ENCODE measurements at regions not wholly inside any gene's neighbourhood (a gene's known extent, or its start where the extent isn't known, plus 50 kb on each side); places are given as distances from the start of the nearest gene placed in this dataset.

DNA sequence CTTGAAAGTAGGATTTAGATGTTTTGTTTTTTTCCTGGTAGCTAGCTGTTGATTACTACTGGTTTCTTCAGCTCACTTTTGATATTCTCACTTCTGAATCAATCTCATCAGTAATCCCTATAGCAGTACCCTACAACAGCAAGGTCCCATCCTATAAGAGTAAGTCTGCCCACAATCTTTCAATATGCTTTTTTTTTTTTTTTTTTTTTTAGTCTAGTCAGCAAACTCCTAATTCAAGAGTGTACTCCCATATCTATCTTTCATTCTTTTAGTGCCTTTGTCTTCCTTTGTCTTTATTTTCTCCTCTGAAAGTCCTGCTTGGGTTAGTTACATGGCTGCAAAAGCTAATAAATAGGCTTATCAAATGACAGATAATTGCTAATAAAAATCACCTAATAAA lies 362.4 kb upstream of the RIOK2 start:
- H3K56ac ChIP-seq (replicated peaks; ENCODE audit: insufficient read length, low read depth, low read length): no peak overlapping the region
- H3K27me3 ChIP-seq (replicated peaks in 1 of 4; ENCODE audit: control insufficient read depth in 3 of 4, extremely low read depth in 1 of 4, insufficient read depth in 3 of 4, low read length in 3 of 4): no peaks in the 10 kb centered on the region
- no peaks in the 10 kb centered on the region; a peak in 1 of 8 replicates for H3K36me3 ChIP-seq (ENCODE audit: control insufficient read depth in 2 of 4, insufficient read depth in 4 of 4, low read length in 3 of 4)
- H3K79me2 ChIP-seq (ENCODE audit: control insufficient read depth in 1 of 2, insufficient read depth in 2 of 2, low read length in 2 of 2): no peaks in the 10 kb centered on the region
- H3K23me2 ChIP-seq (ENCODE audit: low read depth, low read length): no peaks in the 10 kb centered on the region
- H3K4me1 ChIP-seq (replicated peaks in 1 of 4; ENCODE audit: control insufficient read depth in 3 of 4, insufficient read depth in 4 of 4, low read length in 3 of 4): peaks cover 0 to 3% (median under 1%) of the 10 kb centered on the region in 4 experiments; a peak in 3 of 7 replicates
- H3K9ac ChIP-seq (replicated peaks in 1 of 4; ENCODE audit: extremely low read depth in 1 of 4, low read depth in 3 of 4, low read length in 3 of 4): no peak overlapping the region
- no peak overlapping the region for H3K4me3 ChIP-seq (ENCODE audit: extremely low read depth in 1 of 4, insufficient read depth in 2 of 4, low read depth in 3 of 4, low read length in 4 of 4)
- H4K91ac ChIP-seq (replicated peaks; ENCODE audit: insufficient read length, low read length): no peak overlapping the region
- H2AFZ ChIP-seq (ENCODE audit: low read length): no peak overlapping the region; the same call in 1 of the 2 replicates
- no peak overlapping the region for H2AK5ac ChIP-seq (ENCODE audit: low read depth, low read length)
- H2BK5ac ChIP-seq (ENCODE audit: low read depth, low read length): no peak overlapping the region
- no peak overlapping the region for H2BK20ac ChIP-seq (ENCODE audit: low read length)
- H3K79me1 ChIP-seq (ENCODE audit: low read depth, low read length): no peaks in the 10 kb centered on the region
- no peak overlapping the region for H2BK15ac ChIP-seq (ENCODE audit: low read length)
- peaks cover 0 to 7% of the 10 kb centered on the region in 2 experiments; a peak in 1 of 4 replicates for H3K9me3 ChIP-seq (ENCODE audit: insufficient read depth in 2 of 2, low read depth in 1 of 2, low read length in 1 of 2)
- FAIRE-seq (no peak), DNase-seq (ENCODE audit: low read depth in 1 of 2, low spot score in 2 of 2) (no peak)
- H4K5ac ChIP-seq (ENCODE audit: insufficient read length, low read depth, low read length): no peak overlapping the region
- H3K4me2 ChIP-seq (ENCODE audit: insufficient read depth in 1 of 2, low read depth in 2 of 2, low read length in 2 of 2): no peak overlapping the region
- CTCF ChIA-PET (ENCODE audit: partially characterized antibody): interaction anchor here (0.6 to 1.7 kb wide), 3 partner anchors 11 to 180 kb away, joined by 3 to 10 read pairs (median 3); no protein-coding TSS in a partner anchor
- no peak overlapping the region for H3K18ac ChIP-seq (ENCODE audit: extremely low read depth, low read length)
- H3K23ac ChIP-seq (ENCODE audit: insufficient read length): no peak overlapping the region
- H2BK120ac ChIP-seq (replicated peaks; ENCODE audit: low read depth, low read length): no peak overlapping the region
- H3K27ac ChIP-seq (ENCODE audit: low read depth, low read length): no peak overlapping the region
- H2BK12ac ChIP-seq (ENCODE audit: low read depth, low read length): no peak overlapping the region
- no peak overlapping the region for H3K4ac ChIP-seq (replicated peaks; ENCODE audit: insufficient read length, low read depth, low read length)
- no peak overlapping the region for H3K14ac ChIP-seq (ENCODE audit: insufficient read length)
- no peak overlapping the region for H4K8ac ChIP-seq (ENCODE audit: extremely low read depth, insufficient read depth, low read length)
- H4K20me1 ChIP-seq (replicated peaks in 1 of 2; ENCODE audit: control insufficient read depth in 1 of 2, insufficient read depth in 2 of 2, low read length in 2 of 2): no peaks in the 10 kb centered on the region
- POLR2A ChIA-PET (ENCODE audit: partially characterized antibody): no interaction called here
- TF ChIP-seq BRCA1 (IDR thresholded peaks at IDR 0.05; ENCODE audit: low read depth, low read length) (no peak), RBBP5 (IDR thresholded peaks at IDR 0.05; ENCODE audit: borderline replicate concordance, low read depth, low read length) (no peak), CREB1 (IDR thresholded peaks at IDR 0.05) (no peak), SP4 (IDR thresholded peaks at IDR 0.05; ENCODE audit: low read length) (no peak), RAD21 (IDR thresholded peaks at IDR 0.05 in 1 of 2, conservative IDR thresholded peaks at IDR 0.05 in 1 of 2; ENCODE audit: low read depth in 2 of 2, low read length in 2 of 2) (no peak), RFX5 (IDR thresholded peaks at IDR 0.05; ENCODE audit: borderline replicate concordance, low read depth, low read length) (no peak), KDM4A (IDR thresholded peaks at IDR 0.05; ENCODE audit: low read depth, low read length, severe bottlenecking) (no peak), CHD2 (IDR thresholded peaks at IDR 0.05; ENCODE audit: low read length) (no peak), CHD1 (IDR thresholded peaks at IDR 0.05; ENCODE audit: low read depth, low read length) (no peak), RXRA (IDR thresholded peaks at IDR 0.05; ENCODE audit: insufficient read depth, low read depth, low read length) (no peak), TAF7 (optimal IDR thresholded peaks at IDR 0.05; ENCODE audit: borderline replicate concordance, low read depth, low read length) (no peak), CEBPB (IDR thresholded peaks at IDR 0.05; ENCODE audit: low read depth, low read length) (no peak), FOSL1 (IDR thresholded peaks at IDR 0.05; ENCODE audit: insufficient read depth, low read depth, low read length) (no peak), TAF1 (IDR thresholded peaks at IDR 0.05; ENCODE audit: low read depth, low read length) (no peak)
- TF ChIP-seq, protein P1, sequence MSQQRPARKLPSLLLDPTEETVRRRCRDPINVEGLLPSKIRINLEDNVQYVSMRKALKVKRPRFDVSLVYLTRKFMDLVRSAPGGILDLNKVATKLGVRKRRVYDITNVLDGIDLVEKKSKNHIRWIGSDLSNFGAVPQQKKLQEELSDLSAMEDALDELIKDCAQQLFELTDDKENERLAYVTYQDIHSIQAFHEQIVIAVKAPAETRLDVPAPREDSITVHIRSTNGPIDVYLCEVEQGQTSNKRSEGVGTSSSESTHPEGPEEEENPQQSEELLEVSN (IDR thresholded peaks at IDR 0.05): no peak
- TF ChIP-seq, protein P2, sequence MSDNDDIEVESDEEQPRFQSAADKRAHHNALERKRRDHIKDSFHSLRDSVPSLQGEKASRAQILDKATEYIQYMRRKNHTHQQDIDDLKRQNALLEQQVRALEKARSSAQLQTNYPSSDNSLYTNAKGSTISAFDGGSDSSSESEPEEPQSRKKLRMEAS (IDR thresholded peaks at IDR 0.05): no peak

Measured in H1 (cell line).